ENCODE measurements at regions not wholly inside any gene's neighbourhood (a gene's known extent, or its start where the extent isn't known, plus 50 kb on each side); places are given as distances from the start of the nearest gene placed in this dataset.

GRCh38 chr6:156313037-156313436, 464.1 kb upstream of the ARID1B start:
- no peaks in the 10 kb centered on the region for H3K9me3 Mint-ChIP-seq
- peaks cover 6% of the 10 kb centered on the region for H3K4me1 Mint-ChIP-seq (ENCODE audit: low read depth)
- H3K4me3 Mint-ChIP-seq = no peak overlapping the region
- DNase-seq = no peak
- no peaks in the 10 kb centered on the region for H3K27me3 Mint-ChIP-seq
- no peak overlapping the region for H3K27ac Mint-ChIP-seq
- H3K36me3 Mint-ChIP-seq (ENCODE audit: low read depth) = no peaks in the 10 kb centered on the region

GRCh38 chr6:156311291-156311690, 465.9 kb upstream of the ARID1B start:
- Mint-ChIP-seq H3K4me1 (ENCODE audit: low read depth) (peaks cover 8% of the 10 kb centered on the region), H3K27ac (no peak overlapping the region), H3K27me3 (no peaks in the 10 kb centered on the region), H3K36me3 (ENCODE audit: low read depth) (no peaks in the 10 kb centered on the region), H3K9me3 (no peaks in the 10 kb centered on the region), H3K4me3 (no peak overlapping the region)
- DNase-seq = no peak

DNA sequence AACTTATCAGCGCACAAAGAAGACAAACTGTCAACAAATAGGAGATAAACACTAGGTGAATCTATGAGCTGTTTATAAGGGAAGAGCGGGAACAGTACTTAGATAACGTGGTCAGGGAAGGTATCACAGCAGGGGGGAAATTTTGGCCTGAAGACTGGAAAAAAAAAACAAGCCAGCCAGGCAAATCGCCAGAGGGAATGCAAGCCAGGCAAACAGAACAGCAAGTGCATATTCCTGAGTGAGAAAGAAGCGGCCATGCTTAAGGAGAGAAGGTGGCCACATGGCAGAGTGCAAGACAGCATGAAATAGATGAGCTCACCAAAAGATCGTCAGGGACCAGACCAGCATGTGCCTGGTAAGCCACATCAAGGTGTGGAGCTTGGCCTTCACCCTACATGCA, 466.5 kb upstream of the ARID1B start:
- no peak overlapping the region for H3K4me3 Mint-ChIP-seq
- no peaks in the 10 kb centered on the region for H3K36me3 Mint-ChIP-seq (ENCODE audit: low read depth)
- H3K9me3 Mint-ChIP-seq = no peaks in the 10 kb centered on the region
- no peak overlapping the region for H3K27ac Mint-ChIP-seq
- H3K4me1 Mint-ChIP-seq (ENCODE audit: low read depth) = peaks cover 8% of the 10 kb centered on the region
- DNase-seq = no peak
- H3K27me3 Mint-ChIP-seq = no peaks in the 10 kb centered on the region

- Mint-ChIP-seq H3K27me3 (no peaks in the 10 kb centered on the region), H3K9me3 (no peaks in the 10 kb centered on the region), H3K4me1 (ENCODE audit: low read depth) (peaks cover 8% of the 10 kb centered on the region), H3K27ac (no peak overlapping the region), H3K36me3 (ENCODE audit: low read depth) (no peaks in the 10 kb centered on the region), H3K4me3 (no peak overlapping the region)
- no peak for DNase-seq
Observed at GRCh38 chr6:156309017-156309416, 468.2 kb upstream of the ARID1B start.

DNA sequence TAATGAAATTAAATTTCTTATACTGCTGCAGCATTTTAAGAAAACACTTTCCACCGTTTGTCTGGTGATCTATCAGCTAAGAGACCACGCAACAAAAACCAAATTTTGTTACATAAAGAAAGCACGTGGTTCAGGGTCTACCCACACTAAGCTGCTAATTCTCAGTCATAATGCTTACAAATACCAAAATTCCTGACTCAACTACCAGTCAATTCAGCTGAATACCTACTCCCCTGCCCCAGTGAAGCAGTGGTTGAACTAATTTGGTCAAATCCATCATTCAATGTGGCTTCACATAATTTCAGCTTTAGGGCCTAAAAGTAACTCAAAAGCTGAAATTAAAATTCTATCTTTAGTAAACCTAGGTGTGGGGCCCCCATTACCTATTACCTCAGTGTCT, 468.6 kb upstream of the ARID1B start:
- H3K9me3 Mint-ChIP-seq = no peaks in the 10 kb centered on the region
- H3K27me3 Mint-ChIP-seq = no peaks in the 10 kb centered on the region
- H3K4me3 Mint-ChIP-seq = no peak overlapping the region
- DNase-seq = no peak
- no peak overlapping the region for H3K27ac Mint-ChIP-seq
- H3K36me3 Mint-ChIP-seq (ENCODE audit: low read depth) = no peaks in the 10 kb centered on the region
- H3K4me1 Mint-ChIP-seq (ENCODE audit: low read depth) = peaks cover 8% of the 10 kb centered on the region

DNA sequence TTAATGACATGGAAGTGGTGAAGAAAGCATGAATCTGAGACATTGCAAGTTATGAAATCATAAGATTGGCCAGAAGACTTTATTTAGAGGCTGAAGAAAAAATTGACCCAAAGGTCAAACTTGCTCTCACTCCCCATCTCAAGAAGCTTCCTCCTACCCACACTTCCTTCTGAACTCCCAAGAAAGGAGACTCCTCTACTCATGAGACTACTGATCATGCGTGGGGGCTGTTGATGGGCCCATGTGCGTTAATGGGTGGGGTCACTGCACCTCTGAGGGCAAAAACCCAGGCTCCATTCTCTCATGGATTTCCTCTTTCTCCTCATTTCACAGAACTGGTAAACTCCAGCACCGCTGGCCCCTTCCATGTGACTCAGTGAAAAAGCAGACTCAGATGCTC, 470.6 kb upstream of the ARID1B start:
- Mint-ChIP-seq H3K27ac (no peak overlapping the region), H3K27me3 (no peaks in the 10 kb centered on the region), H3K9me3 (no peaks in the 10 kb centered on the region), H3K36me3 (ENCODE audit: low read depth) (no peaks in the 10 kb centered on the region), H3K4me1 (ENCODE audit: low read depth) (peaks cover 8% of the 10 kb centered on the region), H3K4me3 (no peak overlapping the region)
- no peak for DNase-seq

DNA sequence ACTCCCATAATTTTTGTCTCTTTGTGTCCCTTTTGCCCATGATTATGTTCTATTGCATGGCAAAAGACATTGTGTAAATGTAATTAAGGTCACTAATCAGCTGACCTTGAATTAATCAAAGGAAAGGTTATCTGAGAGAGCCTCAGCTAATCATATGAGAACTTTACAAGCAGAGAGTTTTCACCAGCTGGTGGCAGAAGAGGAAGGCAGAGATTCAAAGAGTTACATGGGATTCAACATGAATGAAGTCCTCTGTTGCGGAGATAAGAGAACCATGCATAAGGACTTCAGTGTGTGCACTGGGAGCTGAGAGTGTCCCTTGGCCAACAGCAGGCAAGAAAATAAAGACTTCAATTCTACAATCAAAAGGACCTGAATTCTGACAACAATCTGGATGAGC, 494.1 kb upstream of the ARID1B start:
- Mint-ChIP-seq H3K4me1 (ENCODE audit: low read depth) (no peaks in the 10 kb centered on the region), H3K9me3 (peaks cover under 1% of the 10 kb centered on the region), H3K27me3 (peaks cover 3% of the 10 kb centered on the region), H3K4me3 (no peak overlapping the region), H3K36me3 (ENCODE audit: low read depth) (no peaks in the 10 kb centered on the region), H3K27ac (no peak overlapping the region)
- DNase-seq = no peak

DNA sequence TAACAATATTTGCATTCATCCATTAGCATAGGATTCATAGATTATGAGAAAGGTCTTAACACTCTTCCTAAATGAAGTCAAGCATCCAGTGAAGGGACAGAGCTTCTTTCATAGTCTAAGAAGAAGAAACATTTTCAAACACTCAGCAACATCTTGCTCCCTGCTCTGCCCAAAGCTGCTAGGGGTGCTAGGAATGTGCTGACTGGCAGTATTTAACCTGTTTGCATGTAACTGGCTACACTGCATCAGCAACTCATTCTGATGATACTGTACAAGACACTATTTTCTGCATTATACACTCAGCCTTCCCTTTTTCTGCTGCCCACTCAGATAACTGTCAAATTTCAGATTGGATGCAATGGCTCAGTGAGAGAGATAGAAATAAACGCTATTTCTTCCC, 495.1 kb upstream of the ARID1B start:
- H3K27me3 Mint-ChIP-seq = peaks cover 3% of the 10 kb centered on the region
- H3K36me3 Mint-ChIP-seq (ENCODE audit: low read depth) = no peaks in the 10 kb centered on the region
- H3K9me3 Mint-ChIP-seq = peaks cover 5% of the 10 kb centered on the region
- H3K27ac Mint-ChIP-seq = no peak overlapping the region
- no peaks in the 10 kb centered on the region for H3K4me1 Mint-ChIP-seq (ENCODE audit: low read depth)
- no peak for DNase-seq
- no peak overlapping the region for H3K4me3 Mint-ChIP-seq

- H3K4me3 Mint-ChIP-seq = no peak overlapping the region
- DNase-seq = no peak
- peaks cover 5% of the 10 kb centered on the region for H3K9me3 Mint-ChIP-seq
- no peaks in the 10 kb centered on the region for H3K36me3 Mint-ChIP-seq (ENCODE audit: low read depth)
- no peaks in the 10 kb centered on the region for H3K27me3 Mint-ChIP-seq
- no peak overlapping the region for H3K27ac Mint-ChIP-seq
- H3K4me1 Mint-ChIP-seq (ENCODE audit: low read depth) = no peaks in the 10 kb centered on the region
Observed at GRCh38 chr6:156281266-156281665, 495.9 kb upstream of the ARID1B start.

- H3K4me3 Mint-ChIP-seq = no peak overlapping the region
- DNase-seq = no peak
- no peak overlapping the region for H3K27ac Mint-ChIP-seq
- H3K27me3 Mint-ChIP-seq = no peaks in the 10 kb centered on the region
- H3K4me1 Mint-ChIP-seq (ENCODE audit: low read depth) = no peaks in the 10 kb centered on the region
- H3K36me3 Mint-ChIP-seq (ENCODE audit: low read depth) = no peaks in the 10 kb centered on the region
- peaks cover 5% of the 10 kb centered on the region for H3K9me3 Mint-ChIP-seq
Observed at GRCh38 chr6:156280065-156280464, 497.1 kb upstream of the ARID1B start.

DNA sequence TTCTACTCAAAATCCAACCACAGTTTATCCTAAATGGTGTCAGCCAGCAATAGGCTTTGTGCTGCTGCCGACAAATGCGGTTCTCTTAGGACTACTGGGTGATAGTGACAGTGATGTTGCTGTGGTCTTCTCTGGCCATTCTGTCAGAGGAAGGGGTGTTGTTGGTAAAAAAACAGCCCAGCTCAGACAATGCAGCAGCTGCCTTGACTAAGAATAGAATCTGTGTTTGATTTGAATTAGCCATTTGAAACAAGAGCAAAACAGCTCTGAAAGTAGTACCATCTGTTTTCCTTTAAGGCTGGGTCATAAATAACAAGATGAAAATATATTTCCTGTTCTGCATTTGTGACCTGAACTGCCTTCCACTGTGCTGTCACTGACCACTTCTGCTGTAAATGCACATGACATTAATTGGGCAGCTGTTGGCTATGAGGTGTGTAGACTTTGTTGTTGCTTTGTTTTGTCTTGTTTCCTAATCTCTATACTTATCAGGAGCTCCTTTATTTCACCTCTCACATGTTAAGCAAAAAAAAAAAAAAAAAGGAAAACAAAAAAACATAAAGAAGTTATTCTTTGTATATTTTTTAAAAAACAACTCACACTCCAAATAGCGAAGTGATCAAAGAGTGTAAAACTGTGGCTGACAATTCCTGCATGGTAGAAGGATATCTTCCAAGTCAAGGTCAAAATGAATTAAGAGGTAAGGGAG, 497.8 kb upstream of the ARID1B start:
- H3K27me3 Mint-ChIP-seq = no peaks in the 10 kb centered on the region
- H3K27ac Mint-ChIP-seq = no peak overlapping the region
- H3K4me3 Mint-ChIP-seq = no peak overlapping the region
- DNase-seq = no peak
- H3K36me3 Mint-ChIP-seq (ENCODE audit: low read depth) = no peaks in the 10 kb centered on the region
- no peaks in the 10 kb centered on the region for H3K4me1 Mint-ChIP-seq (ENCODE audit: low read depth)
- H3K9me3 Mint-ChIP-seq = peaks cover 5% of the 10 kb centered on the region

GRCh38 chr6:156273065-156273711, 504.0 kb upstream of the ARID1B start:
- H3K36me3 Mint-ChIP-seq (ENCODE audit: low read depth) = no peaks in the 10 kb centered on the region
- H3K27ac Mint-ChIP-seq = no peak overlapping the region
- no peak for DNase-seq
- peaks cover 5% of the 10 kb centered on the region for H3K9me3 Mint-ChIP-seq
- H3K4me3 Mint-ChIP-seq = no peak overlapping the region
- H3K4me1 Mint-ChIP-seq (ENCODE audit: low read depth) = peaks cover 21% of the 10 kb centered on the region
- no peaks in the 10 kb centered on the region for H3K27me3 Mint-ChIP-seq

DNA sequence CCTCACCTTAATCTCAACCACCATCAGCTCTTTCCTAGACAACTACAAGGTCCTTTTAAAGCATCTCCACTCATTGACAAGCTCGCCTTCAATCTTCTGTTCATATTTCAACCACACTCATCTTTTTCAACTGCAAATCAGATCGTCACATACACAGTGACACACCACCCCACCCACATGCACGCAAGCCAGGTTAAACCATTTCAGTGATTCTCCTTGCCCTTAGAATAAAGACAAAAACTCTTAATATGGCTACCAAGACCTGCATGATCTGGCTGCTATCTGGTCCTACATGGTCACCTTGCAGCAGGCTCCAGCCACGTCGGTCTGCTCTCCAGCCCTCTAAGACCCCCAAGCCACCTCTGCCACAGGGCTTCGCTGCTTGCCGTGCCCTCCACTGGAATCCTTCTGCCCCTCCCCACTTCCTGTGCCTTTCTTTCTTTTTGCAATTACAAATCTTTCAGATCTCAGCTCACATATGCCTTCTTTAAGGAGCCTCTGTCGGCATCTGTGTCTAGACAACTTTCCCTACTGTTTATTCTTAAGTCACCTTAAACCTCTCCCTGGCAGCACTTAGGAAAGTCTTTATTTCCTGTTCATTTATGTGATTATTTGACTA, 507.3 kb upstream of the ARID1B start:
- Mint-ChIP-seq H3K9me3 (no peaks in the 10 kb centered on the region), H3K4me1 (ENCODE audit: low read depth) (peaks cover 27% of the 10 kb centered on the region), H3K27ac (peak overlapping the region; percentile 54), H3K36me3 (ENCODE audit: low read depth) (no peaks in the 10 kb centered on the region), H3K27me3 (no peaks in the 10 kb centered on the region), H3K4me3 (peak overlapping the region; percentile 41)
- DNase-seq = peak; percentile 55

GRCh38 chr6:156268849-156269248, 508.3 kb upstream of the ARID1B start:
- Mint-ChIP-seq H3K27me3 (no peaks in the 10 kb centered on the region), H3K36me3 (ENCODE audit: low read depth) (no peaks in the 10 kb centered on the region), H3K9me3 (no peaks in the 10 kb centered on the region), H3K27ac (no peak overlapping the region), H3K4me1 (ENCODE audit: low read depth) (peaks cover 27% of the 10 kb centered on the region), H3K4me3 (no peak overlapping the region)
- DNase-seq = no peak

DNA sequence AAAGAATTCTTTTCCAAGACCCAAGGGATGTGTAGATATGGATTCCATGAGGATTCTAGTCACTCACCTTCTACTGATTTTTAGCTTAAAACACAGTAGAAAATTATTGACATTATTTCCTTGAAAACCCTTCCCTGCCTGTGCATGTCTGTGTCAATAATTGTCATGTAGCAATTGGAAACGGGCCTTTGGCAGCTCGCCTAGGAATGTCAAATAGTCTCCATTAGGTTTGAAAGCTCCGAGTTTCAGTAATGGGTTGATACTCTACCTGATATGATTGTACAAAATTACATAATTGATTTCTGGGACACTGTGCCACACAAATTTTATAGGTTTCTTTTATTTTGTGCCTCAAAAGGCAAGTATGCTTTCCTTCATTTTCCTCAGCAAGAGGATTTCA, 515.2 kb upstream of the ARID1B start:
- Mint-ChIP-seq H3K9me3 (no peaks in the 10 kb centered on the region), H3K4me3 (no peak overlapping the region), H3K36me3 (ENCODE audit: low read depth) (no peaks in the 10 kb centered on the region), H3K27me3 (no peaks in the 10 kb centered on the region), H3K27ac (no peak overlapping the region), H3K4me1 (ENCODE audit: low read depth) (peaks cover under 1% of the 10 kb centered on the region)
- no peak for DNase-seq

All from activated T-cell treated with anti-CD3 and anti-CD28 coated beads, Interleukin-2, amount 50 U/mL, for 24 hours (primary cell).